Astrocyte (in vitro differentiated cells and primary cell): ENCODE measurements at regions not wholly inside any gene's neighbourhood (a gene's known extent, or its start where the extent isn't known, plus 50 kb on each side); places are given as distances from the start of the nearest gene placed in this dataset.

Experiments used
- DNase-seq: peaks from one replicate; pipeline ENCODE4 v3.0.0-alpha.2; 2010; ENCODE audit warnings: low read depth
- FAIRE-seq: peaks from 2 replicates; lab custom pipeline; 2011; peaks lifted over from hg19 to GRCh38; lab: Jason Lieb, UNC
- H2AFZ ChIP-seq: 2 replicates; pipeline ENCODE4 v1.6.0; 2012; ENCODE audit warnings: low read depth, low read length, inconsistent platforms
- H3K27ac ChIP-seq: 2 replicates; pipeline ENCODE4 v1.5.1; 2011; ENCODE audit warnings: low read depth, low read length, inconsistent platforms
- H3K27me3 ChIP-seq: 2 replicates; pipeline ENCODE4 v1.6.0; 2011; ENCODE audit warnings: low read length, inconsistent platforms; ENCODE audit not compliant: insufficient read depth
- H3K36me3 ChIP-seq: 2 replicates; pipeline ENCODE4 v1.5.1; 2011; ENCODE audit warnings: low read length, inconsistent platforms; ENCODE audit not compliant: insufficient read depth
- H3K4me1 ChIP-seq: 2 replicates; pipeline ENCODE4 v1.5.1; 2011; ENCODE audit warnings: low read length, inconsistent platforms; ENCODE audit not compliant: insufficient read depth
- H3K4me2 ChIP-seq: 2 replicates; pipeline ENCODE4 v1.6.0; 2012; ENCODE audit warnings: low read length, inconsistent platforms
- H3K4me3 ChIP-seq: 2 replicates; pipeline ENCODE4 v1.5.1; 2011; ENCODE audit warnings: low read depth, mild to moderate bottlenecking, low read length, inconsistent platforms; ENCODE audit not compliant: insufficient read depth
- H3K79me2 ChIP-seq: 2 replicates; pipeline ENCODE4 v1.6.0; 2012; ENCODE audit warnings: mild to moderate bottlenecking, low read length, inconsistent platforms; ENCODE audit not compliant: insufficient read depth
- H3K9ac ChIP-seq: 2 replicates; pipeline ENCODE4 v1.6.0; 2012; ENCODE audit warnings: mild to moderate bottlenecking, low read length, inconsistent platforms
- H3K9me3 ChIP-seq: 2 replicates; pipeline ENCODE4 v1.5.1; 2012; ENCODE audit warnings: low read depth, mild to moderate bottlenecking, low read length, inconsistent platforms; ENCODE audit not compliant: insufficient read depth
- H4K20me1 ChIP-seq: 2 replicates; pipeline ENCODE4 v1.6.0; 2012; ENCODE audit warnings: low read length, inconsistent platforms; ENCODE audit not compliant: insufficient read depth
- H3K27ac Mint-ChIP-seq: one replicate; pipeline ENCODE4 v1.8.0; 2021; ENCODE audit warnings: mild to moderate bottlenecking, mixed read lengths; ENCODE audit not compliant: unreplicated experiment
- H3K27me3 Mint-ChIP-seq: one replicate; pipeline ENCODE4 v1.8.0; 2021; ENCODE audit warnings: low read depth, mixed read lengths; ENCODE audit not compliant: unreplicated experiment
- H3K36me3 Mint-ChIP-seq: one replicate; pipeline ENCODE4 v1.8.0; 2021; ENCODE audit warnings: low read depth, mixed read lengths; ENCODE audit not compliant: unreplicated experiment
- H3K4me1 Mint-ChIP-seq: one replicate; pipeline ENCODE4 v1.8.0; 2021; ENCODE audit warnings: low read depth, mixed read lengths; ENCODE audit not compliant: unreplicated experiment
- H3K4me3 Mint-ChIP-seq: one replicate; pipeline ENCODE4 v1.8.0; 2021; ENCODE audit warnings: mild to moderate bottlenecking, moderate library complexity, mixed read lengths; ENCODE audit not compliant: unreplicated experiment
- H3K9me3 Mint-ChIP-seq: one replicate; pipeline ENCODE4 v1.8.0; 2021; ENCODE audit warnings: mild to moderate bottlenecking, mixed read lengths; ENCODE audit not compliant: unreplicated experiment
- CTCF ChIP-seq: IDR thresholded peaks from 2 replicates; pipeline ENCODE4 v1.5.1; 2011; ENCODE audit warnings: low read depth, mild to moderate bottlenecking, inconsistent platforms, low read length, moderate library complexity; ENCODE audit not compliant: insufficient read depth
- EZH2 ChIP-seq: IDR thresholded peaks from 2 replicates; pipeline ENCODE4 v1.6.1; 2012; ENCODE audit warnings: mild to moderate bottlenecking, low read length, inconsistent platforms; ENCODE audit not compliant: insufficient read depth

DNA sequence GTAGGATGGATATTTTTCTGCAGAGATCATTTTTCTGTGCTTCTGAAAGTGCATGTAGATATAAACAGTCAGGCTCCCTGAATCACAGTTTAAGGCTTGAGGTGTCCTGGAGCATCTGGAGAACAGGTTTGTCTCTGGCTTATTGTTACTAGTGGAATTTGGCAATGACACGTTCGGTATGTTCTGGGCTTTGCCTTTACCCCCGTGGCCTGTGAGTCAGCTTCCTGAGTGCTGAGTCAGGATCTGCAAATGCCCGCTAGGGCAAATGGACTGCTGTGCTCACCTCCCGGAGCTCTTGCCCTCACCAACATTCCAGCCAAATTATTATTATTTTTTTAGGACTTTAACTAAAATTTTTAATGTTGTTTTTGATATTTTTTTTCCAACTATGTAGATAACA is 192.5 kb upstream of the PRSS1 start:
- H3K36me3 ChIP-seq = no peaks in the 10 kb centered on the region
- Mint-ChIP-seq H3K27ac (peak overlapping the region; percentile 88), H3K4me3 (no peak overlapping the region), H3K27me3 (no peaks in the 10 kb centered on the region), H3K9me3 (no peaks in the 10 kb centered on the region), H3K4me1 (peaks cover 55% of the 10 kb centered on the region), H3K36me3 (no peaks in the 10 kb centered on the region)
- no peaks in the 10 kb centered on the region for H3K9me3 ChIP-seq
- H4K20me1 ChIP-seq = no peaks in the 10 kb centered on the region
- no peak overlapping the region for H2AFZ ChIP-seq
- no peak overlapping the region for H3K4me3 ChIP-seq
- peak overlapping the region; percentile 72 for H3K27ac ChIP-seq
- peak overlapping the region; percentile 68 for H3K4me2 ChIP-seq
- FAIRE-seq (no peak), DNase-seq (peak; percentile 98)
- H3K79me2 ChIP-seq = no peaks in the 10 kb centered on the region
- peaks cover 53% of the 10 kb centered on the region for H3K4me1 ChIP-seq
- peak overlapping the region; percentile 41 for H3K9ac ChIP-seq
- no peaks in the 10 kb centered on the region for H3K27me3 ChIP-seq
- TF ChIP-seq EZH2 (no peak), CTCF (peak; percentile 30)

DNA sequence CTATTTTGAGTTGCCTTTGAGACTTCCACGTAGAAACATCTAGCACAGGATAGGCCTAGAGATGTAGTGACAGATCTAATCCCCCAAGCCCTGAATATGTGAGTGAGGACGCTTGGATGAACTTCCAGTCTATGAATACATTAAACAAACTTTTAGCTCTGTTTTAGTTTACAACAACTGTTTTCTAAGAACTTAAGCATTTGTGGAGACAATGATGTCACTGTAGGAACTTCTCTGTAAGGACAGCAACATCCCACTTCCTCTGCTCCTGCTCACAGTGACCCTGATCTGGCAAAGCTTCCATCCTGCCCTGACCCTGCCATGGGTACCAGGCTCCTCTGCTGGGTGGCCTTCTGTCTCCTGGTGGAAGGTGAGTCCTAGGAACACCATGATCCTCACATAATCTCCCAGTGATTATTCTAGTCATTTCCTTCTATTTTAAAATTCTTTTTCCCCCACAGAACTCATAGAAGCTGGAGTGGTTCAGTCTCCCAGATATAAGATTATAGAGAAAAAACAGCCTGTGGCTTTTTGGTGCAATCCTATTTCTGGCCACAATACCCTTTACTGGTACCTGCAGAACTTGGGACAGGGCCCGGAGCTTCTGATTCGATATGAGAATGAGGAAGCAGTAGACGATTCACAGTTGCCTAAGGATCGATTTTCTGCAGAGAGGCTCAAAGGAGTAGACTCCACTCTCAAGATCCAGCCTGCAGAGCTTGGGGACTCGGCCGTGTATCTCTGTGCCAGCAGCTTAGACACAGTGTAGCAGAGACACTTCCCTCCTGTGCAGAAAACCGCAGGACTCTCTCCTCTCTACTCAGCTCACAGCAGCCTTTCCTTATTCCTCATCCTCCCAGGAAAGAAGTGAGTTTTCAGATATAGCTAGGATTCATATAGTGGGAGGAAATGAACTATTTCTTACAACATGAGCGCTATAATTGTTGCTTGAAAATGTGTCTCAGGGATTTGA is 194.4 kb upstream of the PRSS1 start:
- Histone ChIP-seq H3K4me3 (no peak overlapping the region), H4K20me1 (no peaks in the 10 kb centered on the region), H2AFZ (no peak overlapping the region), H3K27ac (peak overlapping the region; percentile 65), H3K9ac (no peak overlapping the region), H3K36me3 (no peaks in the 10 kb centered on the region), H3K4me2 (peak overlapping the region; percentile 39), H3K4me1 (peaks cover 46% of the 10 kb centered on the region), H3K79me2 (no peaks in the 10 kb centered on the region), H3K27me3 (no peaks in the 10 kb centered on the region), H3K9me3 (no peaks in the 10 kb centered on the region)
- no peak overlapping the region for H3K27ac Mint-ChIP-seq
- H3K27me3 Mint-ChIP-seq = no peaks in the 10 kb centered on the region
- H3K4me3 Mint-ChIP-seq = peak overlapping the region; percentile 41
- peaks cover 40% of the 10 kb centered on the region for H3K4me1 Mint-ChIP-seq
- DNase-seq (peak; percentile 31), FAIRE-seq (no peak)
- H3K36me3 Mint-ChIP-seq = no peaks in the 10 kb centered on the region
- no peaks in the 10 kb centered on the region for H3K9me3 Mint-ChIP-seq
- TF ChIP-seq EZH2 (no peak), CTCF (no peak)

- FAIRE-seq (no peak), DNase-seq (peak; percentile 30)
- H3K4me3 Mint-ChIP-seq = no peak overlapping the region
- no peaks in the 10 kb centered on the region for H3K9me3 Mint-ChIP-seq
- no peaks in the 10 kb centered on the region for H3K27me3 Mint-ChIP-seq
- no peaks in the 10 kb centered on the region for H3K79me2 ChIP-seq
- H2AFZ ChIP-seq = no peak overlapping the region
- no peaks in the 10 kb centered on the region for H4K20me1 ChIP-seq
- H3K4me2 ChIP-seq = no peak overlapping the region
- H3K9me3 ChIP-seq = no peaks in the 10 kb centered on the region
- no peaks in the 10 kb centered on the region for H3K27me3 ChIP-seq
- peaks cover 40% of the 10 kb centered on the region for H3K4me1 ChIP-seq
- no peaks in the 10 kb centered on the region for H3K36me3 Mint-ChIP-seq
- TF ChIP-seq CTCF = no peak
- no peak for TF ChIP-seq EZH2
- H3K4me1 Mint-ChIP-seq = peaks cover 39% of the 10 kb centered on the region
- no peaks in the 10 kb centered on the region for H3K36me3 ChIP-seq
- no peak overlapping the region for H3K27ac Mint-ChIP-seq
- no peak overlapping the region for H3K9ac ChIP-seq
- H3K27ac ChIP-seq = no peak overlapping the region
- H3K4me3 ChIP-seq = no peak overlapping the region
Observed at GRCh38 chr7:142553216-142553615, 196.1 kb upstream of the PRSS1 start.
